Psoas muscle (tissue), 7 donors: ENCODE measurements at regions not wholly inside any gene's neighbourhood (a gene's known extent, or its start where the extent isn't known, plus 50 kb on each side); places are given as distances from the start of the nearest gene placed in this dataset.

Experiments used
- ATAC-seq, 4 donors: fragments of 200-7000 bp; cut with Tn5 transposase; one replicate each; pipeline ENCODE4 v1.9.1; 2020; ENCODE audit warnings: moderate library complexity in 3 of 4, mild to moderate bottlenecking in 2 of 4
- DNase-seq, 2 donors: peaks; one replicate each; pipeline ENCODE4 v3.0.0-alpha.2; 2020
- H3K27ac ChIP-seq: fragments of 200-600 bp; one replicate; pipeline ENCODE4 v1.8.0; 2022
- H3K27me3 ChIP-seq, 3 donors: fragments of 200-600 bp in 1 of 3; one replicate each; pipeline versions ENCODE4 v1.6.1 to v1.8.0; 2013 to 2022; ENCODE audit warnings: low read length in 2 of 3, mild to moderate bottlenecking in 2 of 3, moderate library complexity in 1 of 3; ENCODE audit not compliant: insufficient read depth in 3 of 3
- H3K36me3 ChIP-seq, 2 donors: fragments of 200-600 bp in 1 of 2; one replicate each; pipeline versions ENCODE4 v1.6.1 to v1.8.0; 2013 to 2022; ENCODE audit warnings: low read depth in 1 of 2, mild to moderate bottlenecking in 1 of 2, moderate library complexity in 1 of 2; ENCODE audit not compliant: insufficient read depth in 1 of 2
- H3K4me1 ChIP-seq: fragments of 200-600 bp; one replicate; pipeline ENCODE4 v1.8.0; 2022
- H3K4me3 ChIP-seq: fragments of 200-600 bp; one replicate; pipeline ENCODE4 v1.8.0; 2022; ENCODE audit warnings: mild to moderate bottlenecking
- H3K9me3 ChIP-seq: fragments of 200-600 bp; one replicate; pipeline ENCODE4 v1.8.0; 2022
- WGBS, 3 donors: extraction: QIAGEN DNeasy Blood & Tissue Kit; methylation state at CpG; one replicate each; pipeline versions ENCODE4 v1.1.6 to v1.1.7; 2013; 5-methylcytosine and 5-hydroxymethylcytosine counted together
- intact Hi-C, 2 donors: fragments of 100-400 bp; cut with DNase I; formaldehyde crosslinking; loops; one replicate each; pipeline versions ENCODE4 v1.11.0 to v1.14.2; 2022
- TF ChIP-seq, protein P1 (sequence below): fragments of 200-600 bp; IDR thresholded peaks from one replicate; pipeline ENCODE4 v1.8.0; 2022; ENCODE audit warnings: antibody characterized with exemption
- donor health status: healthy with polysubstance abuse.
- donor health status: DM: no; HTN: no; CAD: no; lungs with moderate emphysema.
- donor health status: Bipolar disorder and iron deficiency.
- donor health status: healthy.
- donor health status: DM: yes; HTN: yes; CAD: no.
- donor health status: DM: no; HTN: no; CAD: no.
- donor health status: DM: yes; HTN: yes; CAD: no.

DNA sequence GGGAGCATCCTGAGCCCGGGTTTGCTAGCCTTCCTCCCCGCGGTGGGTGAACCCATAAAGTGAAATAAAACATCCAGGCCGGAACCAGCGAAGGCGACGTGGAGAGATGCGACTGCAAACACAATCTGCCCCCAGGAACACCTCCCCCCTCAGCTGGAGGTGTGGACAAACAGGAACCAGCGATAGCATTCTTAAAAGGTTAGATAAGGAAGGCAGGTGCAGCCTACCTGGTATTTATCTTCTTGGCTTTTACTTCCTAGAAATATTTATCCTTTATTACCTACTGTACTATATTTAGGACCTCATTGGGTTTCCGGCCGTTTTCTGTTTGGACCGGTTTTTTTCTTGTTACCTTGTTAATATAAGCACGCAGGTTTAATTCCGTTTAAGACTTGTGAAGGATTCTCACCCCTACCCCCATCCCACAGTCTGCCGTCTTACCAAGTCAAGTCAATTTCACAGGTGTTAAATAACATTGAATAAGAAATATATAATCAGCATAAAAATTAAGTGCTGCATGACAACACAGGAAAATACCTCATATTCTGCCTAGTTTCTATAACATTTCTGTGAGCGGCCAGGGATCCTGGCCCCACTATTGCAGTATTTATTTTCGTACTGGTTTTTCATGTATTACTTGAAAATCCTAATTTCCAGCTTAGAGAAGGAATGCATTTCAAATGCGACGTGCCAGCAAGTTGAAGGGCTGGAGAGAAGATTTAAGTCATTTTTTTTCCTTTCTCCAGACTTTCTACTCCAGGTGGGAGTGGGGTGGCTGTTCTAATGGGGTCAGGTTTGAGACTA is 224.0 kb upstream of the ID2 start:
- intact Hi-C loops: no loop called here
- 46 to 53% (median 51%) methylated on average over 19 of the region's 19 CpGs for WGBS, 3 donors
- H3K4me1 ChIP-seq: no peaks in the 10 kb centered on the region

DNA sequence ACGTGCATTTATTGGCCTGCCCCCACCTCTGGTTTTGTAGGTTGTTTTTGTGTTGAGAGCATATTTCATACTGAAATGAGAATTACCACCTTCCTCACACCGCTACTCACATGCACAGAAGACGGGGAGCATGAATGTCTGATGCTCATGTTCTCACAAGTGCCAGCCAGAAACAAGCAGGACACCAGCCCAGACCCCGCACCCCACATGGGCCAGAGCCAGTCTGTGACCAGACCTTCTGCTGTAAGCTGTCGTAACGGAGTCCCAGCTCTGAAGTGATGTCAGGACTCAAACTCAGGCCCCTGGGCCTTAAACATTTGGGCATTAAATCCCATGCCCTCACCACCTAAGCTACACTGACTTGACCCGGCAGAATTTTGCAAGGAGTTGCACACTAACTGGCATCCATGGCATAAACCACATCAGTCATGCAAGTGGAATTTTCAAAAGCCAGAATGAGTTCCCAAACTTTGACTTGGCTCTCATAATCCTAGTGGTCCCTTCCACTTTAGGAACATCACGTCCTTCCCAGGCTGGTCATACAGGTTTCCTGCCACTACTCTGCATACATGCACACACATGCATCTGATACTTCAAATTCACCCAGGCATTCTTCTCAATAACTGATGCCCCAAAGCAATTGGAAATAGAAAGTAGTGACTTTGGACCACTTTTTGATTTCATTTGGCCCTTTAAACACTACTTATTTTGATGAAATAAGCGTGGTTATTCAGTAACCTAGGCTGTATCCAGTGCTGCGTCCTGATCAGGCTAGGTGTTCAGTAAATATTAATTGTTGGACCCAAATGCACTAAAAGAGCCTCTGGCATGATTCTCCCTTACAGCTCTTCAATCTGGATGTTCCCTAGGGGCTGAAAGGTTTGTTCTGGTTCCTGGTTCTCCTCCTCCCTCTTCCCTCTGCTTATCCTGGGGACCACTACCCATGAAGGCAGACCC is 223.1 kb upstream of the ID2 start:
- 56 to 76% (median 71%) methylated on average over 10 of the region's 10 CpGs for WGBS, 3 donors
- Histone ChIP-seq H3K36me3 (no peaks in the 10 kb centered on the region), H3K27me3 (peaks cover 0 to 35% (median 2%) of the 10 kb centered on the region in 3 donors), H3K27ac (no peak overlapping the region), H3K9me3 (no peaks in the 10 kb centered on the region), H3K4me1 (no peaks in the 10 kb centered on the region), H3K4me3 (no peak overlapping the region)
- ATAC-seq: no peak
- intact Hi-C loops: no loop called here
- TF ChIP-seq, protein P1, sequence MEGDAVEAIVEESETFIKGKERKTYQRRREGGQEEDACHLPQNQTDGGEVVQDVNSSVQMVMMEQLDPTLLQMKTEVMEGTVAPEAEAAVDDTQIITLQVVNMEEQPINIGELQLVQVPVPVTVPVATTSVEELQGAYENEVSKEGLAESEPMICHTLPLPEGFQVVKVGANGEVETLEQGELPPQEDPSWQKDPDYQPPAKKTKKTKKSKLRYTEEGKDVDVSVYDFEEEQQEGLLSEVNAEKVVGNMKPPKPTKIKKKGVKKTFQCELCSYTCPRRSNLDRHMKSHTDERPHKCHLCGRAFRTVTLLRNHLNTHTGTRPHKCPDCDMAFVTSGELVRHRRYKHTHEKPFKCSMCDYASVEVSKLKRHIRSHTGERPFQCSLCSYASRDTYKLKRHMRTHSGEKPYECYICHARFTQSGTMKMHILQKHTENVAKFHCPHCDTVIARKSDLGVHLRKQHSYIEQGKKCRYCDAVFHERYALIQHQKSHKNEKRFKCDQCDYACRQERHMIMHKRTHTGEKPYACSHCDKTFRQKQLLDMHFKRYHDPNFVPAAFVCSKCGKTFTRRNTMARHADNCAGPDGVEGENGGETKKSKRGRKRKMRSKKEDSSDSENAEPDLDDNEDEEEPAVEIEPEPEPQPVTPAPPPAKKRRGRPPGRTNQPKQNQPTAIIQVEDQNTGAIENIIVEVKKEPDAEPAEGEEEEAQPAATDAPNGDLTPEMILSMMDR: no peak
- DNase-seq: no peak

More for the DNA sequence above, 224.0 kb upstream of the ID2 start:
- no peaks in the 10 kb centered on the region for H3K9me3 ChIP-seq
- H3K36me3 ChIP-seq: no peaks in the 10 kb centered on the region
- TF ChIP-seq, protein P1: no peak
- DNase-seq: no peak
- no peak for ATAC-seq
- no peak overlapping the region for H3K4me3 ChIP-seq
- peaks cover 0 to 37% (median 2%) of the 10 kb centered on the region in 3 donors for H3K27me3 ChIP-seq
- no peak overlapping the region for H3K27ac ChIP-seq

DNA sequence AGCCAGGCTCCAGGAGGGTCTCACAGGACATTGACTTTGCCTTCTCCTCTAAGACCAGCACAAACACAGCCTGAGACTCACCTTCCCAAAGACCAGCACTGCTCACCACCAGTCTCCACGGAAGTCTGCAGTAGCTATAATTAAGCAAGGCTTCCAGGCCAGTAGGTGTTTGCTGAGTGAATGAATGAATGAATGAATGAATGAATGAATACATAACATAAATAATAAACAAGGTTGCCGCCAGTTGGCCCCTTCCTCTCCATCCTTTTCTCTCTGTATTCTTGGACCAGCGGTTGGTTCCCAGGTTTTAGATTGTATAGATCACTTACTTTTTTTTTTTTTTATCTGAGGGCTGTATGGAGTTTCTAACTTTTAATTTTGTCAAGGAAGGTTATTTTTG is 222.4 kb upstream of the ID2 start:
- no peak overlapping the region for H3K27ac ChIP-seq
- H3K4me1 ChIP-seq: no peaks in the 10 kb centered on the region
- H3K9me3 ChIP-seq: no peaks in the 10 kb centered on the region
- H3K36me3 ChIP-seq: no peaks in the 10 kb centered on the region
- TF ChIP-seq, protein P1: no peak
- ATAC-seq (no peak), DNase-seq (no peak)
- H3K27me3 ChIP-seq: peaks cover 0 to 32% (median 2%) of the 10 kb centered on the region in 3 donors
- intact Hi-C loops: no loop called here
- H3K4me3 ChIP-seq: no peak overlapping the region
- WGBS, 3 donors: 94 to 99% (median 98%) methylated on average over 3 of the region's 3 CpGs

DNA sequence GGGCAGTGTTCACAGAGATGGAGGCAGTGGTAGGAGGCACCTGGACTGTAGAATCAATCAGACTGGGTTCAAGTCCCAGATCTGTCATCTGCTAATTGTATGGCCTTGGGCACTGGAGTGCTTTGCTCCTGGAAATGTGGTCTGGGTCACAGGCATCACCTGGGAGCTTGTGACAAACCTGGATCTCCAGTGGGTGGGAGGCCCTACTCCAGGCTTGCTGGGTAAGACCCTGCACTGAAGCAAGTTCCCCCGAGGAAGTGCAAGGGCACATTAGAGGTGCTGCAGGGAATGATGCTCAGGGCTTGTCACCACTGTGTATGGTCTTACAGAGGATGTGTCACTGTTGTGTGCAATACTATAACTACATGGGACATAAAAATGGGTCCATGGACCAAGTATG is 220.5 kb upstream of the ID2 start:
- Histone ChIP-seq H3K4me3 (no peak overlapping the region), H3K27me3 (peaks cover 0 to 25% (median 2%) of the 10 kb centered on the region in 3 donors), H3K36me3 (no peaks in the 10 kb centered on the region), H3K27ac (no peak overlapping the region), H3K4me1 (no peaks in the 10 kb centered on the region), H3K9me3 (no peaks in the 10 kb centered on the region)
- 98 to 100% (median 100%) methylated on average over 1 of the region's 1 CpG for WGBS, 3 donors
- ATAC-seq (no peak), DNase-seq (no peak)
- intact Hi-C loops: no loop called here
- TF ChIP-seq, protein P1: no peak
